Islet of Langerhans (tissue), 1 donor: ENCODE measurements at regions not wholly inside any gene's neighbourhood (a gene's known extent, or its start where the extent isn't known, plus 50 kb on each side); places are given as distances from the start of the nearest gene placed in this dataset.
"Not testable (repeated sequence)": the region's sequence is repeated elsewhere in the genome, so short reads cannot be mapped to it uniquely, and the experiment has no call there.

ENCODE experiments used
- FAIRE-seq: peaks from one replicate; lab custom pipeline; 2011; peaks lifted over from hg19 to GRCh38; lab: Jason Lieb, UNC

DNA sequence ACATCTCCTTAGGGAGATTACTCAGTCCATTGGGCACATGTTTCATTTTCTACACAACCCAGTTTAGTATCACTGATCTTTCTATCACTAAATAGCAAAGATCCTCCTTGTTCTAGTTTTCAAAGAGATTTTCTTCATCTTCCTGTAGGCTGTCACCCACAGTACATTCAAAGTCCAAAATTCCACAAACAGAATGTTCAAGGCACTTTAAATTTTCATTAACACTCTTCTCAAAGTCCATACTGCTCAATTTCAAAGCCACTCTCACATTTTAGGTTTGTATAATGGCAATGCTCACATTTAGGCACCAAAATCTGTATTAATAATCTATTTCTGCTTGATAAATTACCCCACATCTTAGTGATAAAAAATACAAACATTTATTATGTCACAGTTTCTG lies 152.8 kb downstream of the FSIP2 start:
- FAIRE-seq: no peak

DNA sequence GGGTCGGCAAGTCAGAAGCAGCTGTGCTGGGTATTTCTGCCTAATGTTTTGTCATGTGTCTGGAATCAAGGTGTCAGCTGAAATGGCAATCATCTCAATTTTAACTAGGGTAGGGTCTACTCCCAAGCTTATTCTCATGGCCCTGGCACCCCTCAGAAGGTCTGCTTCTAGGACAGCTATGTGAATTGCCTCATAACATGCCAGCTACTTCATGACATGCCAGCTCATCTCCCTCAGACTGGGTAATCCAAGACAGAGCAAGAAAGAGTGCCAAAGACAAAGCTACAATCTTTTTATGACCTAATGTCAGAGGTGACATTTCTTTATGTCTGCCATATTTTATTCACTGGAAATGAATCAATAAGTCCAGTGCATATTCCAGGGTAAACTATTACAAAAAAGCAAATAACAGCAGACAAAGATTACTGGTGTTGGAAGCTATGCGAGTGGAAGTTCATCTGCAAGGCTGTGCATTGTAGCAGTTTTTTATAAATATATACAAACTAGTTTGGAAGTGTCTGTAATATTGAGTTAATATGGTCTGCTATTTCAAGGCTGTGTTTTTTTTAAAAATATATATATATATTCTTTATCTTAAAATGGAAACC lies 153.3 kb downstream of the FSIP2 start:
- no peak for FAIRE-seq

DNA sequence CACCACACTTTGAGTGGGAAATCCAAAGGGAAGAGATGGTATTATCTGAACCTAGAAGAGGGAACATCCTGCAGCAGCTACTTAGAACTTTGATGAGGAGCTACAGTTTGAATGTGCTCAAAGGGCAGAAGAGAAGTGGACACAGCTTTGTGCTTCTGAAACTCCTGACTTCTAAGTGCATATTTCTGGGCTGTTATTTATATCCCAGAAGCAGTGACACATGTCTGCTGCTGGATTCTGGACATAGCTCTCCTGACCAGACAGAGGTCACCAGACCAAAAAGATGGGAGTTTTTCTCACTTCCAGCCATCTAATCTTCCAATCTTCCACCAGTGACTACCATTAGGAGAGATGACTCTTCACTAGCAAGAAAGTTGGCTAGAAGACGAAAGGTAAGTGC lies 153.9 kb downstream of the FSIP2 start:
- FAIRE-seq: no peak

DNA sequence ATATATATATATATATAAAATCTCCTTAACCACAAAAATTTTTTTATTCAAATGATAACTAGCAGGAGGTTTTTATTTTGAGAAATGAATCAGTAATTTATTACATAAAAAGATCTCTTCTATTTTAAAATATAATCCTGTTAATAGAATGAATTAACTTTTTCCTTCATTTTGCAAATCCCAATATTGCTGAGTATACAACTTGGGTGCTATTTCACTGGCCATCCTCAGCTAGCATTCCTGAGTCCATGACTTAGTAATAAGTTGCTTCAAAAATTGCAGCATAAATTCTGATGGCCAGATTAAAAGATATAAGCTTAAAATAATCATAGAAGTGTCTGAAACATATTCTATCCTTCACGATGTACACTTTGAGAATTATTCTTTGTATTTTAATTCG lies 155.6 kb downstream of the FSIP2 start:
- FAIRE-seq: no peak

DNA sequence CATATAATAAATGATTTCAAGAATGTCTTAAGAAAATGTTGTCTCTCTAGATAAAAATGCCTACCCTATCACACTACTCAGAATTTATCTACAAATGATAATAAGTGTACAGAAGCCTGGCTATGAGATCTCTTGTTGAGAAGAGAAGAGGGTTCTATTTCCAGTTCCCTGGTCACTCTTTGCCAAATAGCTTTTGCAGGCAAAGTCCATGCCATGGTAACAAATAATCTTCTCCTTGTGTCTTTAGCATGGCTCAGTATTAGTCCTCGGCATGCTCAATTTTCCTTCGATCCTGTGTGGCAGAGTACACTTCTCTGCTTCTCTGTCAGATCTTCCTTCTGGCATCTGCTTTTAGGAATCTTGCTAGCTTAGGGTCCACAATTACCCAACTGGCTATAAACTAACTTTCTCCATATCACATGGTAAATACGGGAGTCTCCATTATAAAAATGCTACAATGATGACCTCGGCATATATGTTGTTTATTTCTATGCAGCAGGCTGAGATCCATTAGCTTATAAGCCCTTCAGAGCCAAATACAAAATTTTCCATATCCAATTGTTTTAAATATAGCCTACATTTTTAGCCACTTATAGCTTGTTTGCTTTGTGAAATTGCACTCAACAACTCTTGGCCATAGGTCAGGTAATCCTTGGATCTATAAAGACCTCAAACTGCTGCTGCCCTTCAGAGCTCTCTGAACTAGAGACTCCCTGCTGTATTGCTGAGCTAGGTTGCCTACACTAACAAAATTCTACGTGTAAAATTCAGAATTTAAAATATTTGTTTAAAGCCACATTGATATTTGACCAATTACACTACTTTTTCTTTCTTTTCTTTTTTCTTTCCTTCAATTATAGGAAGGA lies 157.5 kb downstream of the FSIP2 start:
- no peak for FAIRE-seq

DNA sequence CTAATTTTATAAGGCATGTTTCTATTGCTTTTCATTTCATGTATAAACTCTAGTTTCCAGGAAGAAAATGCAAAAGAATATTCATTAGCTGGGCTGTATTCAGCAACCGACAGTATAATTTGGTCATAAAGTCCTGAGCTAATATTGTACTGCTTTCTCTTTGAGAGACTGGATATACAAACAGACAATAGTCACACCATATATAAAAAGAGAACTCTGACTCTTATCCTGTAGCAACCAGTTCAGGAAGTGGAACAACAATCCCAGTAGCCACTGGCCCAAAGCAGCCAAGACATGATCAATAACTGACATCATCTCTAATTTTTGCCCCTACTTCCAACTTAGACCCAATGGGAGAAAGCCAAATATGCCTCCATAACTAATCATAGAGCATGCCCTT lies 160.8 kb downstream of the FSIP2 start:
- no peak for FAIRE-seq

DNA sequence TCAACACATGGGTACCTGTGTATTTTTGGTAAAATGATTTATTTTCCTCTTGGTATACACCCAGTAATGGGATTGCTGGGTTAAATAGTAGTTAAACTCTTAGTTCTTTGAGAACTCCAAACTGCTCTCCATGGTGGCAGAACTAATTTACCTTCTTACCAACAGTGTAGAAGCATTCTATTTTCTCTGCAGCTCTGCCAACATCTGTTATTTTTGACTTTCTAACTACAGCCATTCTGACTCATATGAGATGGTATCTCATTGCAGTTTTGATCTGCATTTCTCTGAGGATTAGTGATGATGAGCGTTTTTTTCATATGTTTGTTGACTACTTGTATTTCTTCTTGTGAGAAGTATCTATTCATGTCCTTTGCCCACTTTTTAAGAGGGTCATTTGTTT lies 180.6 kb downstream of the FSIP2 start:
- FAIRE-seq: no peak

DNA sequence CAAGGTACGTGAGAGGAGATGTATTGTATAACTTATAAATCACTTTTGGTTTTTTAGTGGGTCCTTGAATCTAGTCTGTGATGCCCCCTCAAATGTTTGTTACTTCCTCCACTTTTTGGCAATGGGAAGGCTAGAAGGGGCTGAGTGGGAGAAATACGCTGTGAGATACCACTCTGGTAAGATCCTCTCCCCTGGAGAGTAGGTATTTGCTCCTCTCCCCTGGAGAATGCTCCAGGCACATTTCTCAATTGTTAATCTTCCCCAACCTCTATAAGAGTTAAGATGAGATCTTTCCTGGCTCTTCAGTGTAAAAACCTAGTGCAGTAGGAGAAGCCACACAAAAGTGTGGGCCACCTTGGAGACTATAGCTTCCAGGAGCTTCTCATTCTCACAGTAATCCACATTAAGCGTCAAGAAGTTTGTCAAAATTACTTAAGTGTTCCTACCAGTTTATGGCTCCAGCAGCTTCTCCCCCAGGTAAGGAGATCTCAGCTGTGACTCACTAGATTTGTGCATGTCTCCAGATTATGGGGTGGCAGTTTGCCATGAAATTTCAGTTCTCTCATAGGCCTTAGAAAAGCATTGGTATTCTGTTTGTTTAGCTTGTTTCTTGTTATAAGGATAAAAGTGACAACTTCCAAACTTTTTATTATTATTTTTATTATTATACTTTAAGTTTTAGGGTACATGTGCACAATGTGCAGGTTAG lies 182.6 kb downstream of the FSIP2 start:
- no peak for FAIRE-seq

DNA sequence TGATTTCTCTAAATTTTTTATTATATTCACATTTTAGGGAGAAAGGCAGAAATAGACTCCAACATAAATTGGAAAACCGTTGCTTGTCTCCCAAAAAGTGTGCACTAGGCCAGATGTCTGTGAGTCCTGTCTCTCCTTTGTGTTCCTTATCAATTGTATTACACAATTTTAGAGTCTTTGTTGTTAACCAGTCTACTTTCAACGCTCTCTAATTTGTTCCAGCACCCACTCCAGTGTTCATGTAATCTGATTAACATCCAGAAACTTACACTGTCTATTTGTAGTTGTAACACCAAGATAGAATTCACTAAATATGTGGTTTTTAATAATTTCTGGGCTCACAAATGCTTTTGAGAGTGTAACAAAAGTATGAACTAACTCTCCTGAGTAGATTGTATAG lies 195.6 kb downstream of the FSIP2 start:
- FAIRE-seq: no peak

DNA sequence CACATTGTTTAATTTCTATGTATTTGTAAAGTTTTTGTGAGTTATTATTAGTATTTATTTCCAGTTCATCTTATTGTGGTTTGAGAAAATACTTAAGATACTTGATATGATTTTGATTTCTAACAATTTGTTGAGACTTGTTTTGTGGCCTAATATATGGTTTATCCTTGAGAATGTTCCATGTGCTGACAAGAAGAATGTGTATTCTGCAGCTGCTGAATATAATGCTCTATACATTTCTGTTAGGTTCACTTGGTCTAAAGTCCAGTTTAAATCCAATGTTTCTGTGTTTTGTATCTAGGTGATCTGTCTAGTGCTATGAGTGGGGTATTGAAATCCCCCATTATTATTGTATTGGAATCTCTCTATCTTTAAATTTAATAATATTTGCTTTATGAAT lies 201.3 kb downstream of the FSIP2 start:
- peak; percentile 65 for FAIRE-seq

DNA sequence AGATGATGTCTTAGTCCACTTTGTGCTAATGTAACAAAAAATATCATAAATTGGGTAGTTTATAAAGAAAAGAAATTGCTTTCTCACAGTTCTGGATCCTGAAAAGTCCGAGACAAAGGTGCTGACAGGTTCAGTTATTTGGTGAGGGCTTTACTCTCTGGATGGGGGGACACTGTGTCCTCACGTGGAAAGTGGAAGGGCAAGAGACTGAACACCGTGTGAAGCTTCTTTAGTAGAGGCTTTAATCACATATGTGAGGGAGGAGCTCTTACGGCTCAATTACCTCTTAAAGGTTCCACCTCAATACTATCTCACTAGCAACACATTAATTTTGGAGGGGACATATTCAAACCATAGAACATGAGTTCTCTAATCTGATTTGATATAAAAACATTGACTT lies 204.3 kb downstream of the FSIP2 start:
- FAIRE-seq: no peak

DNA sequence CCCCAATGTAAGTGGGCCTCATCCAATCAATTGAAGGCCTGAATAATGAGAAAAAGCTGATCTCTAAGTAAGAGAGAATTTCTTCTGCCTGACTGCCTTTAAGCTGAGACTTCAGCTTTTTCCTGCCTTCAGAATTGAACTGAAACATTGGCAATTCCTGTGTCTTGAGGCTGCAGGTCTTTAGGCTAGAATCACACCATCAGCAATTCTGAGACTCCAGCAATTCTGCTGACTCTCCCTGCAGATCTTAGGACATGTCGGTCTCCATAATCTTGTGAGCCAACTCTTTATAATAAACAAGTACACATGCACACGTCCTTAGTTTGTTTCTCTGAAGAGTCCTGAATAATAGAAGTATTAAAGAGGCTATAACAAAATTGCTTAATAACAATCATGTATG lies 209.1 kb downstream of the FSIP2 start:
- no peak for FAIRE-seq

DNA sequence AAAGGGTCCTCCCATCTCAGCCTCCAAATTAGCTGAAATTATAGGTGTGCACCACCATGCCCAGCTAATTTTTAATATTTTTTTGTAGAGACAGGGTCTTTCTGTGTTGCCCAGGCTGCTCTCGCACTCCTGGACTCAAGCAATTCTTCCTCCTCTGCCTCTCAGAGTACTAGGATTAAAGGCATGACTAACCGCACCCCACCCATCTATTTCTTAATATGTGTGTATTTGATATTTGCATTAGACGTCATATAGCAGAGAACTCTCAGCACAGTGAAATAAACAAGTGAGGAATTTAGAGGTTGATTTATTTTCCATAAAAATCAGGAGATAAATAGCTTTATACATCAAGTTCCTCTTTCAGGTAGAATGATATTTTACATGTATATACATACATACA lies 213.5 kb downstream of the FSIP2 start:
- FAIRE-seq: no peak

DNA sequence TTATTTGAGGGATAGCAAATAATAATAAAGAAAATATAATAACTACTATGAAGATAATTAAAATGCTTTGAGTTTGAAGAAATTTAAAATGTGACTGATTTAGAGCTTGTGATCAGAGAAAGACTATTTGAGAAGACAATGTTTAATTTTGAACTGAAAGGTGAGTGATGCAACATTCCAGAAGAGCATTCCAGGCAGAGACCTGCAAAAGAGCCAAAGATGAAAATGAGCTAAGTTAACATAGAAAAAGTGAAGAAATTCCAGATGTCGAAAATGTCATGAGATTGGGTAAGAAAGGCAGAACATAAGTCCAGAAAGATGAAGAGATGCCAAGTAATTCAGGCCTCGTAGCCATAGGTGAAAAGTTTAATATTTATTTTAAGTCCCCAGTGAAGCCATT lies 215.8 kb downstream of the FSIP2 start:
- no peak for FAIRE-seq

DNA sequence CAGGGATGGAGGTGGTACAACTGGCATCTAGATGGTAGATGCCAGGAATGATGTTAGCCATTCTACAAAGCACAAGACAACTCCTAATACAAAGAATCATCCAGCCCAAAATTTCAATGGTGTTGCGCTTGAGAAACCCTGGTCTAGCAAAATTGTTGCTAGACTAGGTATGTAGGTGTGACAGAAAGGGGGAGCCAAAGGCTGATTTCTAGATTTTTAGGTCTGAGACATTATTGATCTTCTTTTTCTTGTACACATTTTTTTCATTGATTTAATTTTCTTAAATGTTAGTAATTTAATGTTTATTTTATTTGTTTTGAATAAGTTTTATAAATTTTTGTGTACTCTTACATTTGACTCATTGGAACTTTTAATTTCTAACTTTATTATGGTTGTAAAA lies 216.4 kb downstream of the FSIP2 start:
- no peak for FAIRE-seq

DNA sequence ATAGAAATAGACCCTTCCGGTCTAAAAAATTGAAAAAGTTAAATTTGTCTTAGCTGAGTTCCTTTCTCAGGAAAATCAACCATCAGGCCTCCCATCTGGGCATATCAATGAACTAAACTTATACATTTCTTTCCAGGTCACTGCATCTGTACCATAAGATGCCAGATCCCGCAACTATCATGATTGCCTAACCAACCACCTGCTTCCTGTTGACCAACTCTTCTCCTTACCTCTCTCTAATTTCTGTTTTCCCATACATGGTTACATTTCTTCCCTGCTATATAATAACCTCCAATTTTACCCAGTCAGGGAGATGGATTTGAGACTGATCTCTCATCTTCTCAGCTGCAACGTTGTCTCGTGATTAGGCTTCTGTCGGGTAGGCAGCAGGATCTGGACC lies 228.7 kb downstream of the FSIP2 start:
- FAIRE-seq: no peak

DNA sequence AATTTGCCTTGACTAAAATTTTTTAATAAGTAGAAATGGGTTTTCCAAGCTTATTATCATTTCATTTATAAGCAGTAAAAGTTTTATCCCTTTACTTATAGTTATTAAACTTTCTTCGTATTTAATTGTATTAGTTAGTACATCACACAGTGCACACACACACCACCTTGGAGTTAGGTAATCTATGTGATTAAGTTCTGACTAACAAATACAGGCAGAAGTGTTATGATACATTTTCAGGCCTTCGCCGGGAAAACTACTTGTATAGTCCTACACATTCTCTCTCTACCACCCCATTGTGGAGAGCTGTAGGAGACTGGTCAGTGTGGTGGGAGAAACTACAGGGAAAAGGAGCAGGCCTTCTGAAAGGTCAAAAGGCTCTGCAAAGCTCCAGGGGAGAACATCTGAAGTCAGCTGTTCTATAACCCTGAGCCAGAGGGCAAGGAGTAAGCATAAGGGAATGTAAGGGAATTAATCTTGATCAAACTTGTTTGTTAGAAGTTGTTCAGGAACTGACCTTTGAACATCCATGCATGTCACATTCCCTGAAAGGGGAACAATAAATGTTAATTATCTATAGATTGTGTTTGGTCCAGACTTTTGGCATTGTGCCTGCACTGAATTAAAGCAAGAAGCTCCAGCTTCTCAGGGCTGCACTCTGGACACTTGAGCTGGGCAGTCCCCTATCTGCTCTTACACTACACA lies 231.7 kb downstream of the FSIP2 start:
- FAIRE-seq: no peak

DNA sequence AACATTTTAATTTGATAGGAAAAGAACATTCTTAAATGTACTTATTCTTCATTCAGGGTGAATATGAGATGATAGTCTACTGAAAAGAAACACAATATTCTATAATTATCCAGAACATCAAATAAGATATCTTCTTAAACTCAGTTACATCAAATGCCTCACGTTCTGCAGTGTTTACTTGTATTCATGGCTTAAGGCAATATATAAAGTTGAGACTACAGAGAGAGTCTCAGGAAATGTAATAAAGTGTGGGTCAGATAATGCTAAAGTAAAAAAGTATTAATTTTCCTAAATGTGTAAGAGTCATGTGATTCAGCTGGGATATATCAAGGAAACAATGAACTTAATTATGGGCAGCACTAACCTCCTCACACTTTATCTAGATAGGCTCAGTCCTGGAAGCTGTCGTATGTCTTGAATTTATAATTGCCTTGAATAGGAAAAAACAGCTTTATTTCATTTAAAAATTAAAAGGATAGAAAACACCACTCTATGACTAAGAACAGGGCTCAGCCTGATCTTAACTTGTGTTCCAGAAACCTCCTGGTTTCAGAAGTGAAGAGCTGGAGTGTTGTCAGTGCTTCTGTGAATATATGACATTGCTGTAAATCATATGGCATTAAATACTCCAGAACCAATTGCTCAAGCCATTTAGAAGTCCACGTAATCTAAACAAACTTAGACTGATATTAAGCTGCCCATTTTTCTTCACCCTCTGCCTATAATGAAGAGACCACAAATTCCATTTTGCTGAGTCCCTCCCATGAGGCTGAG lies 240.2 kb downstream of the FSIP2 start:
- no peak for FAIRE-seq

DNA sequence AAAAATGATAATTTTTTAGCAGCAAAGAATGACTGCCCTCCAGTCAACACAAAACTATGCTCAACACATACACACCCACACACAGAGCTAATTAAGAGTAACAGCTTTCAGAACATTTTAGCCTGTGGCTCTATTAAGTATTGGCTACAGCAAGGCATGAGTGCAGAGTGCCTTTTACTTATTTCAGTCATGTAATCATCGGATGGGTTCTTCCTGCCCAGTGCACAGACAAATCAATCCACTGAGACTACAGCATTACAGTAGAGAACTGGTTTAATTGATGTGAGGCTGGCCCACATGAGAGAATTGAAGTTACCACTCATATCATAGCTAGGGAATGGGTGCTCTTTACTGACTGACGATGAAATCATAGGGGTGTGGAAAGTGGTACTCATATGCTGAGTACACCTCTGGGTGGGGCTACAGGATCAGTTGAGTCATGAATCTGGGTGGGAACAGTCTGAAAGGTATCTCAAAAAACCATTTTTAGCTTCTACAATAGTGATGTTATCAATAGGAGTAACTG lies 241.0 kb downstream of the FSIP2 start:
- no peak for FAIRE-seq

DNA sequence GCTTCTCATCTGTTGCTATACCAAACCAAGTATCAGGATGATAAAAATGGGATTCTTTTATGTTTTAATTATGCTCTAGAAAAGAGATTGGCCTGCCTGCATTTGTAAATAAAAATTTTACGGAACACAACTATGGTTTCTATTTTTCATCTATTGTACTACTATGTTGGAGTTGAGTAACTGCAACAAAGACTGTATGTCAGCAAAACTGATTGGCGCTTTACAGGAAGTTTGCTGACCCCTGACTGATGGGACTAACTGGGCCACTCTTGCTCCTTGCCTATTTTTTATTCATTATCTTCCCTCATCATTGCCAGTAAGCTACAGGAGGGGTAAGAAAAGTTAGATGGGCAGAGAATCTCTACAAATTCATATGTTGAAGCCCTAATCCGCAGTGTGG lies 242.3 kb downstream of the FSIP2 start:
- no peak for FAIRE-seq

DNA sequence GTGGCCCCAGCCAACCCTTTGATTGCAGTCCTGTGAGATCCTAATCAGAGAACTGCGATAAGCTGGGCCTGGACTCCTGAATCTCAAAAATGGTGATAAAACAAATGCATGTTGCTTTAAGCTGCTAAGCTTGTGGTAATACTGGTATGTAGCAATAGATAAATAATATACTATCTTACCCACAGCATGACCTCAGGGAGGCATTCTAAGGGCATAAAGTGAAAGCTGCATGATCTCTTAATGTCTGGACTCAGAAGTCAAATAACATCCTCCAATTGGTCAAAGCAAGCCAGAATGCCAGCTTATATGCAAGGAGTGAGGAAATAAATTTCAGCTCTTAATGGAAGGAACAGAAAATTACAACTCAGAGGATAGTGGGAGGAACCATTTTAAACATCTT lies 246.1 kb downstream of the FSIP2 start:
- FAIRE-seq: no peak

DNA sequence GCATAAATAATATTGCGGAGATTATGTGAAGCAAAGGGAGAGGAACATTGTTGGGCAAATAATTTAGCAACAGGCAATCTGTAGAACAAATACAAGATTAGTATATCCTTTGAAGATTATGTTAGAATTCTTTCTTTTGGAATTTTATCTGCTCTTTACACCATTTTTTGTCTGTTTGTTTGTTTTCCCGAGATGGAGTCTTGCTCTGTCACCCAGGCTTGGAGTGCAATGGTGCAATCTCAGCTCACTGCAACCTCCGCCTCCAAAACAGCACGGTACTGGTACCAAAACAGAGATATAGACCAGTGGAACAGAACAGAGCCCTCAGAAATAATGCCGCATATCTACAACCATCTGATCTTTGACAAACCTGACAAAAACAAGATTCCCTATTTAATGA lies 250.3 kb downstream of the FSIP2 start:
- not testable (repeated sequence) for FAIRE-seq
